ENCODE measurements at regions not wholly inside any gene's neighbourhood (a gene's known extent, or its start where the extent isn't known, plus 50 kb on each side); places are given as distances from the start of the nearest gene placed in this dataset.

DNA sequence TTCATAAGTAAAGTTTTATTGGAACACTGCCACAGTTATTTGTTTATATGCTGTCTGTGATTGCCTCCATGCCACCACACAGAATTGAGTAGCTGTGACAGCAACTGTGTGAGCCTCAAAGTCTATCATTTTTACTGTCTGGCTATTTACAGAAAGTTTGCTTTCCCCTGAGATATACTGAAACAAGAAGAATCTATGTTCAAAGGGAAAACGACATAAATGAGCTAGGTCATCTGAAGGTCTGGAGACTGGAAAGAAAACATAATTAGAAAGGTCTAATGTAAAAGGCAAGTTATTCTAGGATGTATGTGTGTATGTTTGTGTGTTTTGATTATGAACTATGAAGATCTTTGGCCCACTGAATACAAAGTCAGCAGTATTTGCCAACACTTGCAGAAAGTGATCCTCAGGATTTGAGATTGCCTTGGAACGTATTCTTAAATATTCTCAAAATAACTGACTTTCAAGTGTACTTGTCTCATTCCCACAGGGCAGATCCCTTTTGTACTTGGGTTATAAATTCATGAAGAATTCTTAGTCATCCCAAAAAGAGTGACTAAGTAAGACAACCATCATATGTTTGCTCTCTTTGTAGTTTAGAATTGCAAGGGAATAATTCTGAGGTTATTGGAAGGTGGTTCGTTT lies 677.7 kb downstream of the DOK5 start:
- no peak overlapping the region for H3K4me3 ChIP-seq (ENCODE audit: low read length)
- DNase-seq (ENCODE audit: low read depth) = no peak
- TF ChIP-seq, protein P1, sequence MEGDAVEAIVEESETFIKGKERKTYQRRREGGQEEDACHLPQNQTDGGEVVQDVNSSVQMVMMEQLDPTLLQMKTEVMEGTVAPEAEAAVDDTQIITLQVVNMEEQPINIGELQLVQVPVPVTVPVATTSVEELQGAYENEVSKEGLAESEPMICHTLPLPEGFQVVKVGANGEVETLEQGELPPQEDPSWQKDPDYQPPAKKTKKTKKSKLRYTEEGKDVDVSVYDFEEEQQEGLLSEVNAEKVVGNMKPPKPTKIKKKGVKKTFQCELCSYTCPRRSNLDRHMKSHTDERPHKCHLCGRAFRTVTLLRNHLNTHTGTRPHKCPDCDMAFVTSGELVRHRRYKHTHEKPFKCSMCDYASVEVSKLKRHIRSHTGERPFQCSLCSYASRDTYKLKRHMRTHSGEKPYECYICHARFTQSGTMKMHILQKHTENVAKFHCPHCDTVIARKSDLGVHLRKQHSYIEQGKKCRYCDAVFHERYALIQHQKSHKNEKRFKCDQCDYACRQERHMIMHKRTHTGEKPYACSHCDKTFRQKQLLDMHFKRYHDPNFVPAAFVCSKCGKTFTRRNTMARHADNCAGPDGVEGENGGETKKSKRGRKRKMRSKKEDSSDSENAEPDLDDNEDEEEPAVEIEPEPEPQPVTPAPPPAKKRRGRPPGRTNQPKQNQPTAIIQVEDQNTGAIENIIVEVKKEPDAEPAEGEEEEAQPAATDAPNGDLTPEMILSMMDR (conservative IDR thresholded peaks at IDR 0.05; ENCODE audit: low read depth, low read length) = no peak

DNA sequence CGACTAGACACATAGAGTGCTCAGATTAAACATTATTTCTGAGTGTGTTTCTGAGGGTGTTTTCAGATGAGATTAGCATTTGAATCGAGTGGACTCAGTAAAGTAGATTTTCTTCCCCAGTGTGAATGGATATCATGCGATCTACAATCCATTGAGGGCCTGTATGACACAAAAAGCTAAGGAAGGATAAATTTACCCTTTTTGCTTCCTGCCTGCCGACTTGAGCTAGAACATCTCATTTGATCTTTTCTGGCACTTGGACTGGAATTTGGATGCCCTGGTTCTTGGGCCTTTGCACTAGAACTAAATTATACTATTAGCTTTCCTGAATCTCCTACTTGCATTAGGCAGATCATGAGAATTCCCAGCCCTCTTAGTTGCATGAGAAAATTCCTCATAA lies 675.8 kb downstream of the DOK5 start:
- TF ChIP-seq, protein P1 (conservative IDR thresholded peaks at IDR 0.05; ENCODE audit: low read depth, low read length) = no peak
- no peak overlapping the region for H3K4me3 ChIP-seq (ENCODE audit: low read length)
- no peak for DNase-seq (ENCODE audit: low read depth)

DNA sequence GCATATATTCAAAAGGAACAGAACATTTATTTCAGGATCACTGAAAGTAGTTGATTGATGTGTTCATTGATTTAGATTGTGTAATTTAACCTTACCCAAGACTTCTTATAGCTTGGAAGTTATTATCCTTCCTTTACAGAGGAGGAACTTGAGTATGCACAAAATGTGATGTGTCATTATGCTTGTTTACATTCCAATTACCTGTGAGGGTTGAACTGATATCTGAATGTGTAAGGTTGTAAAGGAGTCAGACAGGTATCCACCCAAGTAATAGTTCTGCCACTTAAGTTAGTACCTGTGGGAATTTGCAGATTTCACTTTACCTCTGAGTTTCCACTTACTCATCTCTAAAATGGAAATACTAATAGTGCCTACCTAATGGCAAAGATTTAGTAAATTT lies 668.2 kb downstream of the DOK5 start:
- H3K4me3 ChIP-seq (ENCODE audit: low read length) = no peak overlapping the region
- TF ChIP-seq, protein P1 (conservative IDR thresholded peaks at IDR 0.05; ENCODE audit: low read depth, low read length) = no peak

DNA sequence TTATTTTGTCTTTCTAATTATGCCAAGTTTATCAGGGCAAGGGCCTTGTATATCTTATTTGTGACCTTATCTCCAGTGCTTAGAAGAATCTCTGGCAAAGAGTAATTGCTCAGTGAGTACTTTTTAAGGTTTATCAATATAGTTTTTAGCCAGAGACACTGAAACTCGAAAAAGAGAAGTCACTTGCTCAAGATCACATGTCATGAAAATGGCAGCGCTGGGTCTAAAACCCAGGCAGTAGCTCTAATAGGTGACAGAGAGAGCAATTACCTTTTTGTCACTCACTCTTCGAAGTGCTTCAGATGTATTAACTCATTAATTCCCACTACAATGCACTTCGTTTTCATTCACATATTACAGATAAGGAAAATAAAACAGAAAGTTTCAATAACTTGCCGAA lies 667.5 kb downstream of the DOK5 start:
- DNase-seq (ENCODE audit: low read depth) = no peak
- no peak overlapping the region for H3K4me3 ChIP-seq (ENCODE audit: low read length)
- TF ChIP-seq, protein P1 (conservative IDR thresholded peaks at IDR 0.05; ENCODE audit: low read depth, low read length) = no peak

More for the DNA sequence above, 668.2 kb downstream of the DOK5 start:
- DNase-seq (ENCODE audit: low read depth) = no peak

DNA sequence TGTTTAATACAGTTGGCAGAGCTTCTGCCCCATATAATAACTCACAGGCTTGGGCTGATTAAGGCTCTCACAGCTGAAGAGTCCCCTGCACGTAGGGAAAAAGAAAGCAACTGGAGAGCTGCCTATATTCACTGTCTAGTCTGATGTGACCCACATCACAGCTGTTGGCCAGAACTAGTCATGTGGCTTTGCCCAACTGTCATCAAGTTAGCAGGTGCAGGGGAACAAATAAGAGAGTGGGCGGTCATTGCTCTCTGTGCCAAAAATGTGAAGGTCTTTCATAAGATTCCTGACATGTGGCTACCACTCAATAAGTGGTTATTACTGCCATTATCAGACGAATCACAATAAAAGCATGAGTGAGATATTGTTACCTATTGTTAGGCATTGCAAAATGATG lies 665.2 kb downstream of the DOK5 start:
- DNase-seq (ENCODE audit: low read depth) = no peak
- TF ChIP-seq, protein P1 (conservative IDR thresholded peaks at IDR 0.05; ENCODE audit: low read depth, low read length) = no peak
- H3K4me3 ChIP-seq (ENCODE audit: low read length) = no peak overlapping the region

- no peak for DNase-seq (ENCODE audit: low read depth)
- no peak overlapping the region for H3K4me3 ChIP-seq (ENCODE audit: low read length)
- TF ChIP-seq, protein P1 (conservative IDR thresholded peaks at IDR 0.05; ENCODE audit: low read depth, low read length) = no peak
Measured at GRCh38 chr20:55139173-55139765, 663.9 kb downstream of the DOK5 start.

DNA sequence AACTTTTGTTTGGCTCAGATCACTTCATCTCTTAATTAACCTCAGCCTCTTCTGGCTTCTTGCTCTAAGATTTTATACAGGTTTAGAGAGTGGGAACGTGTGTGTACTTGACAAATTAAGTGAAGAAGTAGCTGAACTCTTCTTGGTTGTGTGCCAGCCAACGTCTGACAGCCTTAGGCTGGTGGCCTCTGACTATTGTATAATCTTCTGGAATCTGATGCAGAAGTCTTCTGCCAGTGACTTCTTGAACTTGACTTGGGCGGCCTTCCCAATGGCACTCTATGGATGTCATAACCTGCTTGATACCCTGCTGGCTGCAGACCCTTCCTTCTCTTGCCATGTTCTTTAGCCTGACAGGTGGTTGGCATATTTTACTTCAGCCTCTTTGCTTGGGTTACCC lies 660.5 kb downstream of the DOK5 start:
- no peak overlapping the region for H3K4me3 ChIP-seq (ENCODE audit: low read length)
- TF ChIP-seq, protein P1 (conservative IDR thresholded peaks at IDR 0.05; ENCODE audit: low read depth, low read length) = no peak
- no peak for DNase-seq (ENCODE audit: low read depth)

Data from retinal pigment epithelial cell (primary cell).